Suppressor macrophage treated with lipopolysaccharide for 1 hour (primary cell): ENCODE measurements at regions not wholly inside any gene's neighbourhood (a gene's known extent, or its start where the extent isn't known, plus 50 kb on each side); places are given as distances from the start of the nearest gene placed in this dataset.

Experiments
- DNase-seq, 3 donors: peaks; one replicate each; pipeline ENCODE4 v3.0.0-alpha.2; 2020 to 2022

DNA sequence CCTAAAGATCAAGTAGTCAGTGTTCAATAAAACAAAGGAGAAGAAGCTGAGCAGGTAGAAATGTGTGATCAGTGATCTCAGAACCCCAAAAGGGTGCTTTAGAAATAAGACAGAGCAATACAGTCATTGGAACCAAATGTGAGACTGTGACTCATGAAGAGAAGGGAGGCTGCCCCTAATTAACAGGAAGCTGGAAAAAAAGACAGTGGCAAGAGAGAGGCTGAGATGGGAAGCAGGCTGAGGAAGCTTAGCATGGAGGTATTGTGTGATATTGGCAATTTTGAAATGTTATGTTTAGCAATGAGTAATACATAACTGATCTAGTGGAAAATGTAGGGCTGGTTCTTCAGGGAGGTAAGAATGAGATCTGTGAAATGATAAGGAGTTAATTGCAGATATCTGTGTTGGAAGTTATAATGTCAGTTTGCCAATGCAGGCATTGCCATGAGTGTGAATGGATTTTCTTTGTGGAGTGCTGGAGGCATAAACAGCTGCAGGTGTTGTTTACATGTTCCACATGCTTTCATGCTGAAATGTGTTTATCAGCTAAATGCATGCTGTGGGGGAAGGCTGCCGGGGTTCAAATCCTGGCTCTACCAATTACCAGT lies 90.6 kb upstream of the CACNA1E start:
- DNase-seq = peak; percentile 18 to 31 (median 27)

DNA sequence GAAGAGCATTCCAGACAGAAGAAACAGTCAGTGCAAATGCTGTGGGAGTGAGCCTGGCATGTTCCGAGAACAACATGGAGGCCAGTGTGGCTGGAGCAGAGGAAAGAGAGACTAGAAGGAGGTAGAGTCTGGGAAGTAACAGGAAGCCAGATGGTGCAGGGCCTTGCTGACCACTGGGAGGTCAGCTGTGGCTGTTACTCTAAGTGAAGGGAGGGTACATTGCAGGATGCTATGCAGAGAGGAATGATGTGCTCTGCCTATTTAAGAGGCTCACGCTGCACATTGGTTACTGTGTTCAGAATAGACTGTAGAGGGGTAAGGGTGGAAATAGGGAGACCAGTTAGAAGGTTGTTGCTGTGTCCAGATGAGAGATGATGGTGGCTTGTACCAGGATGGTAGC lies 88.6 kb upstream of the CACNA1E start:
- no peak for DNase-seq

DNA sequence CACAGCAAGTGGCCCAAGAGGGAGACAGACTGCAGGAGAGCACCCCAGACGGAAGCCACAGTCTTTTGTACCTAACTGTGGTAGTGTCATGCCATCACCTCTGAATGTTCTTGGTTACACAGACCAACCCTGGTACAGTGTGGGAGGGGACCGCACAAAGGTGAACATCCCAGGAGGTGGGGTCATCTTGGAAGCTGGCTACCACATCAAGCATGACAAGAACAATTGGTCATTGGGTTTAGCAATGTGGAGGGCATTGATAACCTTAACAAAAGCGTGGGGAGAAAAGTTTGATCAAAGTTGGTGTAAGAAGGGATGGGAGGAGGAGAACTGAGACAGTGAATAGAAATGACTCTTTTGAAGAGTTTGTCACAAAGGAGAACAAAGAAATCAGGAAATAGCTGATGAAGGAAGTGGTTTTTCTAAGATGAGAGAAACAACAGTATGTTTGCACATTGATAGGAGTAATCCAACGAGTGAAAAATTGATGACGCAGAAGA lies 87.1 kb upstream of the CACNA1E start:
- DNase-seq = no peak

DNA sequence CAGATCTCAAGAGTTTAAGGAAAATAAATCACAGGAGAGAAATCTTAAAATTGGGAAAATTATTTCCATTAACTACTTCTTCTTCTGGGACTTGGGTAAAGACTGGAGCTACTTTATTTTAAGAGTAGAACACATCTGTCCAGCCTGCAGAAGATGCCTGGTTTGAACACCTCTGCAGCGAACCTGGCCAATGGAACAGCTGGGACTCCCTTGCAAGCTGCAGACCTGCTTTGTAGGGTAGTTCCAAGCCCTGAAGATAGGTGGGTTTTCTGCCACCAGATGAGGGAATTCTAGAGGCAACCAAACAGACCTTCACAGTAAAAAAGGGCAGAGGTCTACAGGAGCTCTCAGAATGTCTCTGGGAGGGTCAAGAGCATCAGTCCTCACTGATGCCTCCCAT lies 86.5 kb upstream of the CACNA1E start:
- no peak for DNase-seq

DNA sequence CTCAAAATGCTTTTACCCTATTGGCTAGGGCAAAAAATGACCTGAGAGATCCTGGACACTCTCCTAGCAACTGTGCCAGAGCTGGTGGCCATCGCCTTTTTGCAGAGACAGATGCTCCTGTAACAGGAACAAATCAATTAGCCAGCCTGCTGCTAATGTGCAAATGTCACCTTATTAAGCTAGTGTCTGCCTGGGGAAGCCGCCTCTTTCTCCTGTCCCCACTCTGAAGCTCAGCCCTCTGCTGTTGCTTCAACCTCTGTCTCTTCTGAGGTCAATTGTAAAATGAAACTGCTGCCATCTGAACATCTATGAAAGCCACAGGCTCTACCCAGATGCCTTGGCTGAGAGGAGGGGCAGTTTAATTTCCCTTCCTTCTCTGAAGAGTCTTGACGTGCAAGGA lies 85.5 kb upstream of the CACNA1E start:
- DNase-seq = no peak

DNA sequence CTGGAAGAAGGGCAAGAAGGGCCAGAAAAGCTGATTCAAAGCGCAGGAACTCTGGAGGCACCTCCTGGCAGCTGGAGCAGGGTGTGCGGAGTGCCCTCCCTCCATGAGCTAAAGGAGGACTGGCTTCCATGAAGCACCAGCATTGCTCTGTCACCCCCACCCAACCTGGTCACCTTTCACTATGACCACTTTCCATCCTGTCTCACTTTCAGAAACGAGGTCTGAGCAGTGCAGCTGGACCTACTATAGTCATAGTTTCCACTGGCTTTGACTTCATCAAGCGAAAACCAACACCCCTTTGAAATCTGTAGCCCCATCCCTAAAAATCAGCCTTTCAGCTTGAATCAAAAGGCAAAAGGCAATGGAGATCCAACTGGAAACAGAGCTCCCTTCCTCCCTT lies 84.8 kb upstream of the CACNA1E start:
- DNase-seq = no peak

DNA sequence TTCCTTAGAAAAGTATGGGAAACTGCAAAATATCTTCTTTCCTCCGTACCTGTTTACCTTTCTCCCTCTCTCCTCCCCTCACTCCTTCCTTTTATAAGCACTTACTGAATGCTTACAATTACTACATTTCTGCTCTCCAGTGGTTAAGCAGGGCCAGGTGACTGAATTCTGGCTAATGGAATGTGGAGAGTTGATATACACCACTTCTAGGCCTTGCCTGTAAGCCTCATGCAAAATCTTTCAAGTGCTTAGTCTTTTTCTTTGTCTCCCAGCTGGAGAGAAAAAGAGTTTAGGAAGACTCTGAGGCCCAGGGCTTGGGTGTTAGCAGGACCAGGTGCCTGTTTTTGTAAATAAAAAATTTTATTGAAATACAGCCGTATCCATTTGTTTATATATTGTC lies 77.7 kb upstream of the CACNA1E start:
- DNase-seq = no peak

DNA sequence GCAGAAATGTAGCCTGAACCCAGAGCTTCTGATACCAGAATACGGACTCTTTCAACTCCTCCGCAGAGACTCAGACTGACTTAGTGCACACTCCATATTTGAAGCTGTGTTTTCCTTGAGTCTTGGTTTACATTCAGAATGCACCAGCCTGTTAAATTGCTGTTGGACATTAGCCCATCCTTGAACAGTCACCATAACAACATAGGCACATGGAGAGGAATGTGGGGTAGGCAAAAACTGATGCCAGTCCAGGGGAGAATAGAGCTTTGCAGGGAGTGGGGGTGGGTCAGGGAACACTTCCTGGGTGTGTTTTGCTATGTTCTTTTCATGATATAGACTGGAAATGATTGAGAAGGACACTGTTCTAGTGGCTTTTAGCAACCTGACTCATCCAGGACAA lies 76.3 kb upstream of the CACNA1E start:
- no peak for DNase-seq

DNA sequence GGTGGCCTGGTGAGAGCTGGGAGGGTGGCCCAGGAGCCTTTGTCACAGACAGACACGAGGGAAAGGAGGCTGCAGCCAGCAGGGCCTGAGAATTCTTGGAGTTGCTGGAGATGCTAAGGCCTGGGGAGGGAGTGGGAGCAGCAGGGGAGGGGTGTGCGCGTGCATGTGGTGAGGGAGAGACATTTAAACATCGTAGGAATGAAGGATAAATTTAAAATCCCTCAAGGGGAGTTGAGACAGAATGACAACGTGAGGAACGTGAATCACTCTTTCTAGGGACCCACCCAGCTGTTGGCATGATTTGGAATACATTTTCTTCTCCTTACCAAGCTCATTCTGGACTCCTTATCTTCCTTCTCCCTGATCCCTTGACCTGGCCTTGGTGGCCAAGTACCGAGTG lies 73.3 kb upstream of the CACNA1E start:
- no peak for DNase-seq

DNA sequence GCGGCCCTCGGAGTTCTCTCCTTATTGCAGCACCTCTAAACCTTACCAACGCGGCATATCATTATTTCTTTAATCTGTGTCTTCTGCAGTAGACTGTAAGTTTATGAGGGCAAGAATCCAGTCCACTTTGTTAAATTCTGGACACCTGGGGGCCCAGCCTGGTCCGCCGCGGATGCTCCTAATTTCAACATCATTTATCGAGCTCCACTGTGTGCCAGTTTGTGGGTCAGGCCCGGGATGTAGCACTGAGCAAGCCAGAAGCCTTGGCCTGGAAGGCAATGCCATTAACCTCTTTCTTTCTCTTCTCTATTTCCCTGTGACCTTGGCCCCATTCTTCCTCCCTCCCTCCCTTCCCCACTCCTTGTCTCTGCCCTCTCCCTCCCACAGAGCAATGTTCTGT lies 70.6 kb upstream of the CACNA1E start:
- DNase-seq = no peak

DNA sequence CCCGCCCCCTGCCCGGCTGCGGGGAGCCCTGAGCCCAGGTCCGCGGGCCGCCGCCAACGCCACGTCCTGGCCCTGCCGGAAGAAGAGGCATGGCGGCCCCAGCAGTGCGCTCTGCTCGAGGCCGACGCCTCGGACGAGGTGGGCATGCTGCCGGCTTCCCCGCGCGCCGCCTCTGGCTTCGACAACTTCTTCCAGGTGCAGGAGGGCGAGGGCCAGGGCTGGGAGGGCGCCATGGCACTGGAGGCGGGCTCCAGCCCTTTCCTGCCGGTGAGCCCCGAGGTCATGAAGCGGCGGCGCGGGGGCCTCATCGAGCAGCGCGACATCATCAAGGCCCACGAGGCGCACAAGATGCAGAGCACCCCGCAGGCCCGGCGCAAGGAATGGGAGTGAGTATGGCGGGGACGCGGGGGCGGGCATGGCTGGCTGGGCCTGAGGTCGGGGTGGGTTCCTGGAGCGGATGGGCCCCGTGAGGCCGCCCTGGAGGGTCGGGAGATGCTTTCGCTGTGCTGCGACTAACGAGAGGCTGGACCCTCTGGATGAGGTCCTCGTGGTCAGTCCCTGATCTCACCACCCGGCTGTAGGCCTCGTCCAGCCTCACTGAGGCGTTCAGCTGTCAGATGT lies 70.0 kb upstream of the CACNA1E start:
- DNase-seq = no peak

DNA sequence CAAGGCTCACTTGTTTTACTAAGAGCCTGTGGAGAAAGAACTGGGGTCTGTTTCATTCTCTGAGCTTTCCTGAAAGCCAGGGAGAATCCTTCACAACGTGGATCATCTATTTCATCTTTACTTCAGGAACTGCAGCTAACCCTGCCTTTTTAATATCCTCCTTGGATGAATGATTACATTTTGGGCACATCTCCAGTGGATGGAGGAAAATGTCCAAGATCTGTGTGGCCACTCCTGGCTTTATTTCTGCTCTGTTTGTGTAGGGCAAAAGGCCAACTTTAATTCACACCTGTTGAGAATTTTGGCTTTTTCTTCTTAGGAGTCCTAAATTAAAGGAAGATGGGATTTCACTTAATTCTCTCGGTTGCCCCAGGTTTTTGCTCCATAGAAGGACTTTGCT lies 69.5 kb upstream of the CACNA1E start:
- no peak for DNase-seq

DNA sequence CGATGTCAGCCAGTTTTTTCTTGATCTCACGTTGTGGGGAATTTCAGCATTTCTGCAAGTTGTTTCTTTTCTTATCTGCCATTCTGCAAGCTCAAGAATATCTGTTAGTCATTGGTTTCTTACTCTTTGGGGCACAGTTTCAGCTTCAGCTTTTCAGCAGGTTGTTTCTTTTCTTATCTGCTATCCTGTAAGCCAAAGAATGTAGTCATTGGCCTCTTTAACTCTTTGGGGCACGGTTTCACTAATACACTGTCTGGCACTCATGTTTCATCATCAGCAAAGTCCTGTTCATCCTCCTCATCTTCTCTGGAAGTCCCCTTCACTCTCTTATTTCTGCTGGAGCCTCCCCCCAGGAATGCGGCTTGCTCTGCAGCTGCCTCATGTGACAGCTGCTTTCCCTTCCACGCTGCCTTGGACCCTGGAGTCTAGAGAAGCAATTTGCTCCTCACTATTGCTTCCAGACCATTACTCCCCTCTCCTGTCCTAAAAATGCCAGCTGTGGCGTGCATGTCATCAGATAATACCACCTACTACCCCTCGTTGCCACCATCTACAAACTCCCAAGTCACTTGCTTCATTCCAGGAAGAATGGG lies 67.0 kb upstream of the CACNA1E start:
- no peak for DNase-seq

DNA sequence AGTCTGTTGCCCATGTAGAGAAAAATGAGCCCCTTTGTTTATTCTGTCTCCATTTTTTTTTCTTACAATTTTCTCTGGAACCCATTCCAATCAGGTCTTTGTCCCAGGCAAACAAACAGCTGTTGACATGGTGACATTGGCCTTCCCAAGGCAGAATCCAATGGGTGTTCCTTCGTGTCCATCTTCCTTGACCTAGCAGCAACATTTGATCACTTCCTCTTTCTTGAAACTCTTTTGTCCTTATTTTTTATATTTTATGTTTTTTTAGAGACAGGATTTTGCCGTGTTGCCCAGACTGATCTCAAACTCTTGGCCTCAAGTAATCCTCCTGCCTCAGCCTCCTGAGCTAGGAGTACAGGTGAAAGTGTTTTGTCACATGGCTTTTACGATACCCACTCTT lies 65.4 kb upstream of the CACNA1E start:
- DNase-seq = no peak

DNA sequence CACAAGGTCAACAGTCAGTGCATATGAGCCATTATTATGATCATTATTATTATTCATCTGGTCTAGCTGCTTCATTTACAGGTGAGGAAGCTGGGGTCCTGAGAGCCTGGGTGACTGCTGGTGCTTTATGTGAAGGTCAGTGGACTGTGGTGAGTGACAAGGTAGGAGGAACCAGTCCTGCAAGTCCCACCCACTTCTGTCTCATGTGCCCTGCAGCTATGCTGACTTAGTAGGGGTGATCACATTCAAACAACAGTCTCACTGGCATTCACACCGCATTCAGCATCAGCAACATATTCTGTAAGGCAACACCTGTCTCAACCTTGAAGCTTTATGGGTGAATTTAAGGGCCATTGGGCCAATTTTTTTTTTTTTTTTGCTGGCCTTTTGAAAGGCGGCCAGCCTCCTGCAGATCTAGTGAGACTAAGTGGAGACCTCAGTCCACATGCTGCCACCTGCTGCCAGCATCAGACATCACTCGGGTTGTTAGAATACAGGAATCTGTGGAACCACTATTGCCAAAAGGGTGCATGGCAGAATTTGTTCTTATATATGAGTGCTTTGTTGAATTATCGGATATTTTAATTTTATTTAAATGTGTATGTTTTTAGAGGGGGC lies 59.9 kb upstream of the CACNA1E start:
- peak in 2 of 3 donors; percentile 13 to 24 for DNase-seq

DNA sequence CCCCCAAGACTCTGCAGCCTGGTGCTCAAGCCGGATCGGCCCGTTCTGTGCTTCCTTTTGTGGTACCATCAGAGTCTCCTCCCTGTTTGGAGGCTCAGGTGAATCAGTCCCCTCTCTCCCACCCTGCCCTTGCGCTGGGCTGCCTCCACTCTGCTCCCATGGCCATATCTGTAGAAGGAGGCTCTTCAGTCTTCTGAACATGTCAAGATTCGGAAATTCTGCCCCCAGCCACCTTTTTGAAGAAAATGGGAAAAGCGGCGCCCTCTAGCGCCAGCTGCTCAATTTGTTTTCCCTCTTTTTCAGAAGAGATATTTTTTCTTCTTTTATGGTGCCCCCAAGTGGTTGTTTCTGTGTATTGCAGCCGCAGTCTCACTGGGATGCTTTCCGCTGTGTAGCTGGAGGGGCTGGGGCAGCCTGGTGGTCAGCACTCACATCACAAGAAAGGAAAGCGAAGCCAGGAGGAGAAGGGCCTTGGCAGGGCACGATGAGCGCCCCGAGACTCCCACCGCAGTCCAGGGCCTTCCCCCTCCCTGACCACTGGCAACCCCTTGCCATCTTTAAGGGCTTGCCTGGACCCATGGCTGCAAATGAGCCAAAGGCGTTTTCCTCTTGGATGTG lies 58.4 kb upstream of the CACNA1E start:
- DNase-seq = peak; percentile 87 to 90 (median 88)

DNA sequence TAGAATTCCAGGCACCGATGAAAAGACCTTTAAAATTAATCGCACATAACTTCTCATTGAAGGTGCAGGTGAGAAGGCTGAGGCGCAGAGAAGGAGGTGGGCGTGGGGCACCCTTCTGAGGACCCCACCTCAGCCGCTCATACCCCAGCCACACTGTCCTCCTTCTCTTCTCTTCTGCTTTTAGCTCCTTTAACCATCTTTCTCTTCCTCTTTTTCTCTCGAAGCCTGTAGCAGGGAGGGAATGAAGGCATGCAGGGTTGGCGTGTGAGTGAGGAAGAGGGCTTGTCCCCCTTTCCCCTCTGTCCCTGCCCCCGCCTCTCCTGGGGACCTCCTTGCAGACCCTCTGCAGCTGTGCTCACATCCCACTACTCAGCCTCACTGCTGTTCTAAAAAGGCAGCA lies 57.8 kb upstream of the CACNA1E start:
- no peak for DNase-seq

DNA sequence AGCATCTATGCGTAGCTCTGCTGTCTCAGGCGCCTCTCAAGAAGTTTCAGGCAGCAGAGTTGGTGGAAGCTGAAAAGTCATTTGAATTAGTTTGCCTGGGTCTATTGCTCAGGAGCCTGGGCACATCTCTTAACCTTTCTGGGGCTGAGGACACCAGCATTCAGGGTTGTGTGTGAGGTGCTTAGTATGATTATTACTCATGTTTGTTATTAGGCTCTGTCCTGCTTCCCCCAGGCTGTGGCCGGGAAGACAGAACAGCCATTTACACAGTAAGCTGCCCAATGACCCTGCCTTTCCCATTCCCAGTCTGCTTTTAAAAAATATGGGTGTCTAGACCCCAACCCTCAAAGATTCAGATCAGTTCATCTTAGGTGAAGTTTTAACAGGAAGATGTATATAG lies 53.9 kb upstream of the CACNA1E start:
- no peak for DNase-seq

DNA sequence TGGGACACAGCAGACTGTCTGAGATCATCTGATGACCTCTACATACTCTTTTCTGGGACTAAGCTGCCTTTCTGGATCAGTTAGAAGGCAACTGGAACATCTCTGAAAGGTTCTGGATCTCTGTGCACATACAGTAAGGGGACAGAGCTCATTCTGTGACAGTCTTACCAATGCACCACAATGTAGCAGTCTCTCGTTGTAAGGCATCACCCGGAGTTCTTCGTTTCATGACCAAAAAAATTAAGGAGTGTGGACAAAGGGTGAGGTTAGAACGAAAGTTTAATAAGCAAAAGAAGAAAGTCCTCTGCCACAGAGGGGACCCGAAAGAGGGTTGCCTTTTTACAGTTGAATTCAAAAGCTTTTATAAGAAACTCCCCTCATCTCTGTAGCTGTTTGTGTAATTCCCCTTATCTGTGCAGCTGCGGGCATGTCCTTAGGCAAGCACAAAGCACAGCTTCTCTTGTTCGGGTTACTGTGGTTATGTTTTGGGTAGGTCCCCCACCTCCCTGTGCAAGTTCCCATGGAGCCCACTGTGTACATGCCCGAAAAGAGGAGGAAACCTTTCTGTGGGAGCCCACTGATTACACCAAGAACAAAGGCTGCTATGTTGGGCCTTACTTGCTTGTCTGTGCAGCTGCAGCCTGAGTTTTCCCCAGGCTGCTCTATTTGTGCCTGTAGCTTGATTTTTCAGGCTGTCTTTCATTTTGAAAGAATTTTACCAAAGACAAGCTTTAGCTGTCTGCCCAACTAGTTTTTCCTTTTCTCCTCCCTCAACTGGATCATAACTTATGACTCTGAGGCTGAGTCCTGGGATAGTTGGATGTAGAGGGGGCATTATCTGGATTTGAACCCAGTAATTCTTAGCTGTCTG lies 53.1 kb upstream of the CACNA1E start:
- DNase-seq = no peak
